ENCODE measurements at regions not wholly inside any gene's neighbourhood (a gene's known extent, or its start where the extent isn't known, plus 50 kb on each side); places are given as distances from the start of the nearest gene placed in this dataset.
A peak's percentile ranks its signal among the peaks of the same experiment; 100 is the strongest.

- TF ChIP-seq ZNF432 (CRISPR knock-in tag; IDR thresholded peaks at IDR 0.05; ENCODE audit: borderline replicate concordance) = no peak
- peak; percentile 63 for TF ChIP-seq PCBP2 (optimal IDR thresholded peaks at IDR 0.05; ENCODE audit: low read depth, low read length, poor library complexity, severe bottlenecking)
- no peak for TF ChIP-seq ONECUT2 (CRISPR knock-in tag; IDR thresholded peaks at IDR 0.05)
- no peak for TF ChIP-seq TBL1XR1 (IDR thresholded peaks at IDR 0.05; ENCODE audit: borderline replicate concordance, low read length, partially characterized antibody)
- TF ChIP-seq ZBTB42 (CRISPR knock-in tag; IDR thresholded peaks at IDR 0.05) = no peak
- peak; percentile 71 for TF ChIP-seq HNRNPK (IDR thresholded peaks at IDR 0.05; ENCODE audit: low read depth, low read length, poor library complexity, severe bottlenecking)
- TF ChIP-seq, protein P1, sequence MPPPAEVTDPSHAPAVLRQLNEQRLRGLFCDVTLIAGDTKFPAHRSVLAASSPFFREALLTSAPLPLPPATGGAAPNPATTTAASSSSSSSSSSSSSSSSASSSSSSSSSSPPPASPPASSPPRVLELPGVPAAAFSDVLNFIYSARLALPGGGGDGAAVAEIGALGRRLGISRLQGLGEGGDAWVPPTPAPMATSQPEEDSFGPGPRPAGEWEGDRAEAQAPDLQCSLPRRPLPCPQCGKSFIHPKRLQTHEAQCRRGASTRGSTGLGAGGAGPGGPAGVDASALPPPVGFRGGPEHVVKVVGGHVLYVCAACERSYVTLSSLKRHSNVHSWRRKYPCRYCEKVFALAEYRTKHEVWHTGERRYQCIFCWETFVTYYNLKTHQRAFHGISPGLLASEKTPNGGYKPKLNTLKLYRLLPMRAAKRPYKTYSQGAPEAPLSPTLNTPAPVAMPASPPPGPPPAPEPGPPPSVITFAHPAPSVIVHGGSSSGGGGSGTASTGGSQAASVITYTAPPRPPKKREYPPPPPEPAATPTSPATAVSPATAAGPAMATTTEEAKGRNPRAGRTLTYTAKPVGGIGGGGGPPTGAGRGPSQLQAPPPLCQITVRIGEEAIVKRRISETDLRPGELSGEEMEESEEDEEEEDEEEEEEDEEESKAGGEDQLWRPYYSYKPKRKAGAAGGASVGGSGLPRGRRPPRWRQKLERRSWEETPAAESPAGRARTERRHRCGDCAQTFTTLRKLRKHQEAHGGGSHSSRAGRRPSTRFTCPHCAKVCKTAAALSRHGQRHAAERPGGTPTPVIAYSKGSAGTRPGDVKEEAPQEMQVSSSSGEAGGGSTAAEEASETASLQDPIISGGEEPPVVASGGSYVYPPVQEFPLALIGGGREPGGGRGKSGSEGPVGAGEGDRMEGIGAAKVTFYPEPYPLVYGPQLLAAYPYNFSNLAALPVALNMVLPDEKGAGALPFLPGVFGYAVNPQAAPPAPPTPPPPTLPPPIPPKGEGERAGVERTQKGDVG (CRISPR knock-in tag; IDR thresholded peaks at IDR 0.05; ENCODE audit: borderline replicate concordance) = no peak
- no peak for TF ChIP-seq PCBP1 (IDR thresholded peaks at IDR 0.05; ENCODE audit: borderline replicate concordance, low read depth, low read length)
Observed at GRCh38 chr6:51271615-51272014, 452.9 kb downstream of the TFAP2B start (continued).

GRCh38 chr6:51273228-51273961 lies 454.7 kb downstream of the TFAP2B start:
- 26% methylated on average over 5 of the region's 5 CpGs for WGBS (ENCODE audit: low lambda C conversion rate)
- H3K9me3 ChIP-seq (ENCODE audit: low read length) = no peaks in the 10 kb centered on the region
- DNase-seq (ENCODE audit: low spot score) (no peak), FAIRE-seq (no peak), ATAC-seq (no peak)
- H3K79me2 ChIP-seq (ENCODE audit: insufficient read depth, low read length) = no peaks in the 10 kb centered on the region
- CTCF ChIA-PET (ENCODE audit: low intra/inter-chr PET ratio, low total read pairs) = no interaction called here
- TF ChIP-seq, protein P2, sequence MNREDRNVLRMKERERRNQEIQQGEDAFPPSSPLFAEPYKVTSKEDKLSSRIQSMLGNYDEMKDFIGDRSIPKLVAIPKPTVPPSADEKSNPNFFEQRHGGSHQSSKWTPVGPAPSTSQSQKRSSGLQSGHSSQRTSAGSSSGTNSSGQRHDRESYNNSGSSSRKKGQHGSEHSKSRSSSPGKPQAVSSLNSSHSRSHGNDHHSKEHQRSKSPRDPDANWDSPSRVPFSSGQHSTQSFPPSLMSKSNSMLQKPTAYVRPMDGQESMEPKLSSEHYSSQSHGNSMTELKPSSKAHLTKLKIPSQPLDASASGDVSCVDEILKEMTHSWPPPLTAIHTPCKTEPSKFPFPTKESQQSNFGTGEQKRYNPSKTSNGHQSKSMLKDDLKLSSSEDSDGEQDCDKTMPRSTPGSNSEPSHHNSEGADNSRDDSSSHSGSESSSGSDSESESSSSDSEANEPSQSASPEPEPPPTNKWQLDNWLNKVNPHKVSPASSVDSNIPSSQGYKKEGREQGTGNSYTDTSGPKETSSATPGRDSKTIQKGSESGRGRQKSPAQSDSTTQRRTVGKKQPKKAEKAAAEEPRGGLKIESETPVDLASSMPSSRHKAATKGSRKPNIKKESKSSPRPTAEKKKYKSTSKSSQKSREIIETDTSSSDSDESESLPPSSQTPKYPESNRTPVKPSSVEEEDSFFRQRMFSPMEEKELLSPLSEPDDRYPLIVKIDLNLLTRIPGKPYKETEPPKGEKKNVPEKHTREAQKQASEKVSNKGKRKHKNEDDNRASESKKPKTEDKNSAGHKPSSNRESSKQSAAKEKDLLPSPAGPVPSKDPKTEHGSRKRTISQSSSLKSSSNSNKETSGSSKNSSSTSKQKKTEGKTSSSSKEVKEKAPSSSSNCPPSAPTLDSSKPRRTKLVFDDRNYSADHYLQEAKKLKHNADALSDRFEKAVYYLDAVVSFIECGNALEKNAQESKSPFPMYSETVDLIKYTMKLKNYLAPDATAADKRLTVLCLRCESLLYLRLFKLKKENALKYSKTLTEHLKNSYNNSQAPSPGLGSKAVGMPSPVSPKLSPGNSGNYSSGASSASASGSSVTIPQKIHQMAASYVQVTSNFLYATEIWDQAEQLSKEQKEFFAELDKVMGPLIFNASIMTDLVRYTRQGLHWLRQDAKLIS (CRISPR knock-in tag; IDR thresholded peaks at IDR 0.05) = no peak
- no peak for TF ChIP-seq RAD21 (CRISPR knock-in tag; IDR thresholded peaks at IDR 0.05)
- TF ChIP-seq HOXA9 (CRISPR knock-in tag; IDR thresholded peaks at IDR 0.05; ENCODE audit: borderline replicate concordance) = no peak
- intact Hi-C loops (cut with micrococcal nuclease; ENCODE audit: unreplicated experiment) = no loop called here
- no TSS peak for BruUV-seq (replicated peaks)
- no peaks in the 10 kb centered on the region for H3K4me1 ChIP-seq (ENCODE audit: insufficient read depth, low read length)
- H4K20me1 ChIP-seq (ENCODE audit: insufficient read depth, low read length) = no peaks in the 10 kb centered on the region
- no peaks in the 10 kb centered on the region for H3K27me3 ChIP-seq (ENCODE audit: control insufficient read depth in 1 of 2, insufficient read depth in 2 of 2, low read length in 2 of 2)
- in situ Hi-C loops (cut with HindIII; ENCODE audit: extremely low pct_ligation_motif_present, low pct_unique_long_range_greater_than_20kb) = no loop called here
- H3K36me3 ChIP-seq (replicated peaks in 1 of 2; ENCODE audit: control insufficient read depth in 1 of 2, insufficient read depth in 2 of 2, low read length in 2 of 2) = no peaks in the 10 kb centered on the region
- no peak overlapping the region for H2AFZ ChIP-seq (ENCODE audit: low read length)
- POLR2A ChIA-PET = no interaction called here
- no peak overlapping the region for H3K27ac ChIP-seq (ENCODE audit: extremely low read length, insufficient read depth, low read length)
- H3K9ac ChIP-seq (ENCODE audit: insufficient read depth, low read depth, low read length) = no peak overlapping the region
- no peak overlapping the region for H3K4me2 ChIP-seq (ENCODE audit: low read depth, low read length)
- H3K4me3 ChIP-seq (replicated peaks in 1 of 3; ENCODE audit: insufficient read depth in 1 of 3, low read depth in 2 of 3, low read length in 3 of 3) = no peak overlapping the region
